ENCODE measurements at regions not wholly inside any gene's neighbourhood (a gene's known extent, or its start where the extent isn't known, plus 50 kb on each side); places are given as distances from the start of the nearest gene placed in this dataset.
"Not testable (repeated sequence)": the region's sequence is repeated elsewhere in the genome, so short reads cannot be mapped to it uniquely, and the experiment has no call there.

GRCh38 chr15:84500165-84500889 lies 100.5 kb upstream of the ZSCAN2 start:
- H3K36me3 Mint-ChIP-seq (ENCODE audit: low read depth); H3K4me3 Mint-ChIP-seq; H3K4me1 Mint-ChIP-seq (ENCODE audit: low read depth); H3K27me3 Mint-ChIP-seq; H3K9me3 Mint-ChIP-seq; H3K27ac Mint-ChIP-seq: not testable (repeated sequence)
- peak; percentile 66 for DNase-seq

GRCh38 chr15:84503101-84503500 lies 97.7 kb upstream of the ZSCAN2 start:
- not testable (repeated sequence) for DNase-seq; H3K36me3 Mint-ChIP-seq (ENCODE audit: low read depth); H3K4me1 Mint-ChIP-seq (ENCODE audit: low read depth); H3K9me3 Mint-ChIP-seq; H3K27me3 Mint-ChIP-seq; H3K4me3 Mint-ChIP-seq; H3K27ac Mint-ChIP-seq

- H3K9me3 Mint-ChIP-seq; DNase-seq; H3K4me1 Mint-ChIP-seq (ENCODE audit: low read depth); H3K27me3 Mint-ChIP-seq; H3K27ac Mint-ChIP-seq; H3K4me3 Mint-ChIP-seq; H3K36me3 Mint-ChIP-seq (ENCODE audit: low read depth): not testable (repeated sequence)
These were observed 95.3 kb upstream of the ZSCAN2 start for GRCh38 chr15:84505552-84505951.

GRCh38 chr15:84512324-84512723 lies 88.5 kb upstream of the ZSCAN2 start:
- not testable (repeated sequence) for H3K27me3 Mint-ChIP-seq; DNase-seq; H3K27ac Mint-ChIP-seq; H3K9me3 Mint-ChIP-seq; H3K36me3 Mint-ChIP-seq (ENCODE audit: low read depth); H3K4me1 Mint-ChIP-seq (ENCODE audit: low read depth); H3K4me3 Mint-ChIP-seq

- not testable (repeated sequence) for H3K27me3 Mint-ChIP-seq; H3K36me3 Mint-ChIP-seq (ENCODE audit: low read depth); H3K27ac Mint-ChIP-seq; H3K4me1 Mint-ChIP-seq (ENCODE audit: low read depth); DNase-seq; H3K4me3 Mint-ChIP-seq; H3K9me3 Mint-ChIP-seq
These were observed 84.0 kb upstream of the ZSCAN2 start for GRCh38 chr15:84516773-84517172.

GRCh38 chr15:84525491-84526344 lies 75.1 kb upstream of the ZSCAN2 start:
- not testable (repeated sequence) for H3K4me3 Mint-ChIP-seq; H3K36me3 Mint-ChIP-seq (ENCODE audit: low read depth); DNase-seq; H3K27me3 Mint-ChIP-seq; H3K9me3 Mint-ChIP-seq; H3K4me1 Mint-ChIP-seq (ENCODE audit: low read depth)
- H3K27ac Mint-ChIP-seq = peak overlapping the region; percentile 91

GRCh38 chr15:84530751-84531150 lies 70.1 kb upstream of the ZSCAN2 start:
- not testable (repeated sequence) for DNase-seq; H3K9me3 Mint-ChIP-seq; H3K36me3 Mint-ChIP-seq (ENCODE audit: low read depth); H3K27ac Mint-ChIP-seq; H3K4me3 Mint-ChIP-seq; H3K27me3 Mint-ChIP-seq
- peaks cover 31% of the 10 kb centered on the region for H3K4me1 Mint-ChIP-seq (ENCODE audit: low read depth)

- H3K4me1 Mint-ChIP-seq (ENCODE audit: low read depth) = peaks cover 29% of the 10 kb centered on the region
- not testable (repeated sequence) for H3K27ac Mint-ChIP-seq; H3K36me3 Mint-ChIP-seq (ENCODE audit: low read depth); DNase-seq; H3K27me3 Mint-ChIP-seq; H3K4me3 Mint-ChIP-seq; H3K9me3 Mint-ChIP-seq
These were observed 69.6 kb upstream of the ZSCAN2 start for GRCh38 chr15:84531223-84531622.

GRCh38 chr15:84531709-84532367 lies 69.0 kb upstream of the ZSCAN2 start:
- H3K27me3 Mint-ChIP-seq; H3K9me3 Mint-ChIP-seq; DNase-seq; H3K27ac Mint-ChIP-seq; H3K4me3 Mint-ChIP-seq; H3K36me3 Mint-ChIP-seq (ENCODE audit: low read depth): not testable (repeated sequence)
- peaks cover 26% of the 10 kb centered on the region for H3K4me1 Mint-ChIP-seq (ENCODE audit: low read depth)

- H3K4me1 Mint-ChIP-seq (ENCODE audit: low read depth) = peaks cover 22% of the 10 kb centered on the region
- H3K27ac Mint-ChIP-seq; DNase-seq; H3K36me3 Mint-ChIP-seq (ENCODE audit: low read depth); H3K9me3 Mint-ChIP-seq; H3K27me3 Mint-ChIP-seq; H3K4me3 Mint-ChIP-seq: not testable (repeated sequence)
These were observed 67.1 kb upstream of the ZSCAN2 start for GRCh38 chr15:84533705-84534104.

- not testable (repeated sequence) for H3K36me3 Mint-ChIP-seq (ENCODE audit: low read depth); H3K9me3 Mint-ChIP-seq; H3K27ac Mint-ChIP-seq; H3K4me3 Mint-ChIP-seq; DNase-seq; H3K27me3 Mint-ChIP-seq
- H3K4me1 Mint-ChIP-seq (ENCODE audit: low read depth) = peaks cover 22% of the 10 kb centered on the region
These were observed 66.1 kb upstream of the ZSCAN2 start for GRCh38 chr15:84534561-84535235.

GRCh38 chr15:84536181-84536580 lies 64.6 kb upstream of the ZSCAN2 start:
- DNase-seq, H3K9me3 Mint-ChIP-seq, H3K27me3 Mint-ChIP-seq, H3K27ac Mint-ChIP-seq, H3K4me3 Mint-ChIP-seq: not testable (repeated sequence)
- Mint-ChIP-seq H3K4me1 (ENCODE audit: low read depth) (peaks cover 19% of the 10 kb centered on the region), H3K36me3 (ENCODE audit: low read depth) (peaks cover 12% of the 10 kb centered on the region)

- not testable (repeated sequence) for DNase-seq, H3K27ac Mint-ChIP-seq, H3K4me3 Mint-ChIP-seq, H3K27me3 Mint-ChIP-seq, H3K9me3 Mint-ChIP-seq
- Mint-ChIP-seq H3K36me3 (ENCODE audit: low read depth) (peaks cover 18% of the 10 kb centered on the region), H3K4me1 (ENCODE audit: low read depth) (peaks cover 14% of the 10 kb centered on the region)
These were observed 56.2 kb upstream of the ZSCAN2 start for GRCh38 chr15:84544586-84544985.

GRCh38 chr15:84547150-84547549 lies 53.7 kb upstream of the ZSCAN2 start:
- H3K4me3 Mint-ChIP-seq, H3K27me3 Mint-ChIP-seq, H3K9me3 Mint-ChIP-seq, H3K27ac Mint-ChIP-seq, DNase-seq: not testable (repeated sequence)
- peaks cover 14% of the 10 kb centered on the region for H3K4me1 Mint-ChIP-seq (ENCODE audit: low read depth)
- peaks cover 11% of the 10 kb centered on the region for H3K36me3 Mint-ChIP-seq (ENCODE audit: low read depth)

Data from activated T-cell treated with anti-CD3 and anti-CD28 coated beads, Interleukin-2, amount 50 U/mL, for 24 hours (primary cell).